ENCODE measurements at regions not wholly inside any gene's neighbourhood (a gene's known extent, or its start where the extent isn't known, plus 50 kb on each side); places are given as distances from the start of the nearest gene placed in this dataset.
"Not testable (repeated sequence)": the region's sequence is repeated elsewhere in the genome, so short reads cannot be mapped to it uniquely, and the experiment has no call there.

DNA sequence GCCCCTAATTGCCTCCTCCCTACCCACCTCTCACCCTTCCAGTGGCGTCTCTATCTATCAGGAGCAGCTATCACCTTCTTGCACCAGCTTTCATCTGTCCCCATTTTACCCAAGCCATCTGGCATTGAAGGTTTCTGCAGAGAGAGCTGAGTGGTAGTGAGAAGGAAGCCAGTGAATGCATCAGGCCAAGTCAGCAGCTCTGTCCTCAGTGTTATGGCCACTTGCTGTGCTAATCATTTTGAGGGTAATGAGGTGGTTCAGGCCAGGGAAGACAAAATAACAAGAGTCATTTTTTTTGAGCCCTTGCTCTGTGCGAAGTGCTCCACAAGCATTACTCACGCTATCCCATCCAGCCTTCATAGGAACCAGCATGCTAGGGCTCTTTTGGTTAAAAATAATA is 164.7 kb downstream of the SUDS3 start:
- no peak for DNase-seq

DNA sequence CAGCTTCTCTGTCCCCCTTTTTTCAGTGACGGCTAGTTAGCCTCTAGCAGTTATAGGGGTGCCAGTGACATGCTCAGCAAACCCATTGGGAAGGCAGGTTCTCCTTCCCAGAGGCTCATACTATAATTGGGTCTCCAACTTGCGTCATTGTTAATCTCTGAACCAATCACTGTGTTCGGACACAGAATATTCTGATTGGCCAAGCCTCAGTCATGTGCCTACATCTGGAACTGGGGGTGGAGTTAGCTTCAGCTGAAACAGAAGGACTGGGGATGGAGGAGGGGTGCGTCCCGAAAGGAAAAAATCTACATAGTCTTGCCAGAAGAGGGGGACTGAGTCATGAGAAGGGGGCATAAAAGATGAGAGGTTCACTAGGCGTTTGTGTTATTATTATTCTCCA is 165.6 kb downstream of the SUDS3 start:
- DNase-seq: no peak

DNA sequence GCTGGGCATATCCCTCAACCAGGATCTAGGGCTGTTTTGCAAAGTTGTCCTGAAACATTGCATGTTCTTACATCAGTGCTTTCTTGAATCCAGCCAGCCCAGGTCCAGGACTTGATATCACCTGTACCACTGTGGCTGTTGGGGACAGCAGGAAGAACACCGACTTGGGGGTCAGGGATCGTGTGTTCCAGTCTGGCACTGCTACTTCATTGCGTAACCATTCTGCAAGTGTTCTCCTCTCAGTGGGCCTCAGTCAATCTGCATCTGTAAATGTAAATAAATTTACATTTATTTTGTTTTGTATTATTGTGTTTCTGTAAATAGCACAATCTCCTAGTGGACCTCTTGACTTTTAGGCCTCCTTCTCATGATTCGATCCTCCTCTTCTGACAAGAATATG is 167.3 kb downstream of the SUDS3 start:
- no peak for DNase-seq

DNA sequence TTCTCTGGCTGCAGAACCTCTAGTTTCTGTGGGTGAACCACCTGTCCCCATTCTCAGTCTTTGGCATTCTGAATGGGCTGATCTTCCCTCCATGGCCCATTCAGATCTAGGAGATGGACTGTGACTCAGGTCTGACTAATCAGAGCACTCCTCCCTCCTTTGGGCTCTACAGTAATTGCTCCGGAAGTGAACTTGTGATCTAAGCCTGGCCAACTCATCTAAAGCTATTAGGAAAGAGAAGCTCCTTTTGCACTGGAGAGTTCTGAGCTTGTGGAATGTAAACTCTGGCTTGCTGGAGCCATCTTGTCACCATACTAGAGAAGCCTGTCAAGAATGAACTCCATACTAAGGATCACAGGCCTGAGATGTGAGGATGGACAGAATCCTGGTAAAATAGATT is 168.2 kb downstream of the SUDS3 start:
- no peak for DNase-seq

DNA sequence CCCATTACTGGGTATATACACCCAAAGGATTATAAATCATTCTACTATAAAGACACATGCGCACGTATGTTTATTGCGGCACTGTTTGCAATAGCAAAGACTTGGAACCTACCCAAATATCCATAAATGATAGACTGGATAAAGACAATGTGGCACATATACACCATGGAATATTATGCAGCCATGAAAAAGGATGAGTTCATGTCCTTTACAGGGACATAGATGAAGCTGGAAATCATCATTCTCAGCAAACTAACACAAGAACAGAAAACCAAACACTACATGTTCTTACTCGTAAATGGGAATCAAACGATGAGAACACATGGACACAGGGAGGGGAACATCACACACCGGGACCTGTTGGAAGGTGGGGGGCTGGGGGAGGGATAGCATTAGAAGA is 171.3 kb downstream of the SUDS3 start:
- not testable (repeated sequence) for DNase-seq

DNA sequence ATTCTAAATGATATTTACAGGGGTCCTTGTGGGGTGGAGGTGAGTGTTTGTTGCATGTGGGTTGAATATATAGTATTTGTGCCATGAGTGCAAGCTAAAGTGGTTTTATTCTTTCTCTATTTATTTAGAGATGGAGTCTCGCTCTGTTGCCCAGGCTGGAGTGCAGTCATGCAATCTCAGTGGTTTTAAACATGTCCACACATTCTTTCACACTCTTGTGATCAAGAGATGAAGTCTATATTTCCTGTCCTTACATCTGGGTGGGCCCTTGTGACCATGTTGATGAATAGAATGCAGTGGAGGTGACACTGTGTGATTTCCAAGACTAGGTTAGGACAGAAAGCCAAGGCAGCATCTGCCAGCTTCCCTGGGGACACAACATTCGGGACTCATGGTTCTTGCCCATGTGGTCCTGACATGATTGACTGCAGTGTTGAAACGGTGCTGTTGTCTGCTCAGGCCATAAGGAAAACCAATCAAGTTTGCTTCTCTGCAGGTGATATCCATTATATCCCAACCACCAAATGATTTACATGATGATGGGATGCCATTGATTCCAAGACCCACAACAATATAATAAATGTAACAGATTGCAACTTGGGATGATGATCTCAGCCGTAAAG is 172.6 kb downstream of the SUDS3 start:
- DNase-seq: no peak

DNA sequence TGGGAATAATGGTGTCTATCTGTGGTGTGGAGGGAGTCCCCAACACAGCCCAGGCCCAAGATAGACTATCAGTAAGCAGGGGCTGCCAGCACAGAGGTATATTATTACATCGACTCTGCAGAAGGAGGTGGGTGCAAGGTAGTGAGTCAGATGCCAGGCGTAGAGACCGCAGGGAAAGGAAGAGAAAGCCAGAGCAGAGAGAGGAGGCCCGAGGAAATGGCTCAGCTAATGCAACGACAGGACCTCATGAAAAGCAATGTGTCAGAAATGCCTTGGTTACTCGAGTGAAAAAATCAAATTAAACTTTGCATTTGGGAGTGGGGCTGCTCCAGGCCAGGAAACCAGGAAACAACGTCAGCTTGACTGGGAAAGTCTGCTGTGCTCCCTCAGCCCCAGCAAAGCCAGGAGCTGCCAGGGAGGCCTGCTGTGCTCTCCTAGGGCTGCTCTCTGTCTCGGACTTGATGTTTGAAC is 173.2 kb downstream of the SUDS3 start:
- DNase-seq: no peak

DNA sequence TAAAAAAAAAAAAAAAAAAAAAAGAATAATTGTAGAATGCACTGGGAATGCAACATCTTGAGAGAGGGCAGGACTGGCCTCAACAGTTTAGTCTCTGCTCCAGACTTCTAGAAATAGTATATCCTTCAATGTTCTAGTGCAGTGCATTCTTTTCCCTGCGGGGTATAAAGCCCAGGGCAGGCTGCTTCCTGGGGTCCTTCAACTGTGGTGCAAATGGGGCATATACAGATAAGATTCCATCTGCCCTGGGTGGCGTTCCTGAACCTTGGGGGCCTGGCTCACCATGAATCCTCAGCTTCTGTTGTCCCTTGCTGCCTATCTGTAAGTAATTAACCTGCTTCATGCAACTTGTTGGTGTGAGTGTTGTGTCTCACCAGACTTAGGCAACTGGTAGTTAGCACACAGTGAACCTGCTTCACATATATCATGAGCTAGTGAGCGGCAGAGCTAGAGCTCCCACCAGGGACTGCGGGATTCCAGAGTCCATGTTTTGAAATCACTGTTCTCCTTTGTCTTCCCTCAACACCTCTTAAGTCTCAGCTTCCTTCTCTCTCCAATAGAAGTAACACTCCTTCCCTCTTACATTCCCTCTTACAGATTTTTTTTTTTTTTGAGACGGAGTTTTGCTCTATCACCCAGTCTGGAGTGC is 177.6 kb downstream of the SUDS3 start:
- DNase-seq: no peak

DNA sequence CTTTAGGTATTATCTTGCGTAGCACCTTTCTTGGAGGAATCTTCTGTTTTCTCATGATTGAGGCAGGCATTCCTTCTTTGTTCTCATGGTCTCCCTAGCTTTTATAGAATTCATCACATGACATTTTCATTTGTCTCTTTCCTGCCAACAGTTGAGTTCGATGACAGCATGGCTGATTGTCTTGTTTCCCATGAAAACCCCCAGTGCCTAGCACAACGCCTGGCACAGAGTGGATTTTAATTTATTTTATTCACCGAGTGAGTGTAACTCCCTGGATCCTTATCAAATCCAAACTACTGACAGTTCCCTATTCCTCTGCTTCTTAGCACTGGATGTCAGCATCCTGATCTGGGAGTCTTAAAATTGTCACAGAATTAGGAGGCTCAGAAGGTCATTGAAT is 182.6 kb downstream of the SUDS3 start:
- no peak for DNase-seq

DNA sequence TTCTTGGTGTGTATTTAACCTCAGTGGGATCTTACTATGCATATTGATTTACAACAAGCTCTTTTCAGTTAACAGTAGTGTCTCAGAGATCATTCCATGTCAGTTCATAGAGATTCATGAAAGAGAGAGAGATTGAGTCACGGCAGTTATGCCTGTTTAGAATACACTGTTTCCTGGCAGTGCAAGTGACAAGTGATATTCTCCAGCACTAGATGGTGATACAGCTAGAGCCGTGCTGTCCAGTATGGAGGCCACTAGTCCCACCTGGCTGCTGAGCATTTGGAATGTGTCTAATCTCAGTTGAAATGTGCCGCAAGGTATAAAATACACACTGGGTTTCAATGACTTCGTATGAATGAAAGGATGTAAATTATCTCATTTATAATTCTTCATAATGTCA is 184.4 kb downstream of the SUDS3 start:
- no peak for DNase-seq

DNA sequence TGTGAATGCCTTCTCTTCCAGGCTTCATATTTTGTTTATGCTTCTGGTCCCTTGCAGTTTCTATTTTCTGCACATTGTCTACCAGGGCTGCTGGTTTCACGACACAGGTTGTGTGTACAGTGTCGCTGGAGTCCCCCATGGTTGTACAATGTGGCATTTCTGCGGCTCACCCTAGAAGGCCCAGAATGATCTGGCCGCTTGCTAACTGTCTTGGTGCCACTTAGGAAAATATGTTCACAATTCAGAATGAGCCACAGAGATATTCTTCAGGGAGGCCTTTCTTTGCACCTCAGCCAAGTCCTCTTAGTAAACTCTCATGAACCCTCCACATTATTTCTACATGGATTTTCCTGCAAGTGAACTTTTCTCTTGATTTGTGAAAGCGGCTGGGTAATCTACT is 195.4 kb downstream of the SUDS3 start:
- no peak for DNase-seq

DNA sequence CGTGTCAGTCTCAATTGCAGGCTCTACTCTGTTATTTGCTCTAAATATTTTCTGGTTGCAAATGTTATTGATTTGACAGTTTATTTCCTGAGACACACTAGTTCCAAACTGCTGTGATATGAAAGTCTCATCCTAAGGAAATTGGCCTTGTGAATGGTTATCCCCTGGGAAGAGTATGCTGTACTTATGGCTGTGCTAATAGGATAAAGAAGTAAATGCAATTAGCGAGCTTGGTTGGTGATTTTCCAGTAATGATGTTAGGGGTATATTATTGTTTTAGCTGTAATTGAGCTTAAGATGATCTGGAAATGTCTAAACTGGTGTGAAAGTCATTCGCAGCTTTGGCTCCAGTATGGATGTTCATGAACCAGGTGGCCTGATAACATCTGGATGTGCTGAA is 197.9 kb downstream of the SUDS3 start:
- DNase-seq: no peak

DNA sequence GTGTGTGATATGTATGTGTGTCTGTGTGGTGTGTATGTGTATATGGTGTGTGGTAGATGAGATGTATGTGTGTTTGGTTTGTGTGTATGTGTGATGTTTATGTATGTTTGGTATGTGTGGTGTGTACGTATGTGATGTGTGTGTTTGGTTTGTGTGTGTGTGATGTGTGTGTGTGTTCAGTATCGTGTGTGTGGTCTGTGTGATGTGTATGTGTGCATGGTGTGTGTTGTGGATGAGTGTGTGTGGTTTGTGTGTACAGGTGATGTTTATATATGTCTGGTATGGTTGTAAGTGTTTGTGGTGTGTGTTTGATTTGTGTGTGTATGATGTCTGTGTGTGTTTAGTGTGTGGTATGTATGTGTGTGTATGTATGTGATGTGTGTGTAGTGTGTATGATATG is 199.4 kb downstream of the SUDS3 start:
- no peak for DNase-seq

DNA sequence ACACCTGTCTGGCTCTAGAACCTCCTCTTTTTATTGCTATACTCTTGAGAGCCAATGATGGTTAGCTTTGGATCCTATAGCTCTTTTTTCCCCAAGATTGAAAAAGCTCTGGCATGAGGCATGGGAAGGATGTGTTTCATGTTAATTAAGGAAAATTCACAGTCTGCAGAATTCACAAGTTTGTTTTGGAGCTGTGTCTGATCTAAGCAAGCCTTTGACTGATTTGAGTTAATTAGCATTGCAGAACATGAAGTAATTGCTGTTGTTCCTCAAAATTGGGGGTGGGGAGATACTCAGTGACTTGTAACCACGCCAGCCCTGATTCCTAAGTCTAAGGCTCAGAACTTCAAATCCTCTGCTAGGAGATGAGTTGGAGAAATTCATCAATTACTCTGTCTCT is 205.0 kb downstream of the SUDS3 start:
- no peak for DNase-seq

DNA sequence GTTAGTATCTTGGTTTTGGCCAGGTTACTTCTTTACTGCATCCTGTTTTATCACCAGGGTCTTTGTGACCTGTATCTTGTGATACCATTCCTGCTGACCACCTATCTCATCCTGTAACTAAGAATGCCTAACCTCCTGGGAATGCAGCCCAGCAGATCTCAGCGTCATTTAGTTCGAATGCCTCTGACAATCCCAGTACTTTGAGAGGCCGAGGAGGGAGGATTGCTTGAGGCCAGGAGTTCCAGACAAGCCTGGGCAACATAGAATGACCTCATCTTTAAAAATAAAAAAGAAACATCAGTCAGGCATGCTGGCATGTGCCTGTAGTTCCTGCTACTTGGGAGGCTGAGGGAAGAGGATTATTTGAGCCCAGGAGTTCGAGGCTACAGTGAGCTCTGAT is 206.5 kb downstream of the SUDS3 start:
- DNase-seq: no peak

DNA sequence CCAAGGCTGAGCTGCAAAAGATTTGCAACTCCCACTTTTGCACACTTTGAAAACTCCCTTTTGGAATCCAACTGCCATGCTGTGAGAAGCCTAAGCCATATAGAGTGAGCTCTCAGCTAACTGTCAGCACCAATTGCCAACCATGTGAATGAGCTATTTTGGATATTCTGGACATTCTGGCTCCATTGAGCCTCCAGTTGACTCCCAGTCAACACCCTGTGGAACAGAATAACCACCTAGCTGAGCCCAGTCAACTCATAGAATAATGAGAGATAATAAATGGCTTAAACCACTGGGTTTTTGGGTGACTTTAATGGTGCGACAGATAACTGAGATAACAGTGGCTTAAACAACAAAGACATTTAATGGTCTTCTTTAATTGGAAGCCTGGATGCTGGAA is 210.1 kb downstream of the SUDS3 start:
- DNase-seq: no peak

DNA sequence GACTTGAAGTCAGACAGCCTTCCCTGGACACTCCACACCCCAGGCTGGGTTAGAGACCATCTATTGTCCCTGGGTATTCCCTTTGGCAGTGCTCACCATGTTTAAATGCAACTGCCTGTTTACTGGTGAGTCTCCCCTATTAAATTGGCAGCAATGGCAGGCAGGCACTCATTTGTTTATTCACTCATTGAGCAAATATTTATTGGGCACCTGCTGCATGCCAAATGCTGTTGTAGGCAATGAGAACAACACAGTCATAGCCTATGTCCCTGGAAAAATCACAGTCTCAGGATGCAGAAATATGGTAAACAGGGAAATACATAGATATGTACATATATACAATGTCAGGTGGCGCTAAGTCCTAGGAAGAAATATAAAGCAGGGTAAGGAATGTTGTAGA is 212.8 kb downstream of the SUDS3 start:
- DNase-seq: no peak

DNA sequence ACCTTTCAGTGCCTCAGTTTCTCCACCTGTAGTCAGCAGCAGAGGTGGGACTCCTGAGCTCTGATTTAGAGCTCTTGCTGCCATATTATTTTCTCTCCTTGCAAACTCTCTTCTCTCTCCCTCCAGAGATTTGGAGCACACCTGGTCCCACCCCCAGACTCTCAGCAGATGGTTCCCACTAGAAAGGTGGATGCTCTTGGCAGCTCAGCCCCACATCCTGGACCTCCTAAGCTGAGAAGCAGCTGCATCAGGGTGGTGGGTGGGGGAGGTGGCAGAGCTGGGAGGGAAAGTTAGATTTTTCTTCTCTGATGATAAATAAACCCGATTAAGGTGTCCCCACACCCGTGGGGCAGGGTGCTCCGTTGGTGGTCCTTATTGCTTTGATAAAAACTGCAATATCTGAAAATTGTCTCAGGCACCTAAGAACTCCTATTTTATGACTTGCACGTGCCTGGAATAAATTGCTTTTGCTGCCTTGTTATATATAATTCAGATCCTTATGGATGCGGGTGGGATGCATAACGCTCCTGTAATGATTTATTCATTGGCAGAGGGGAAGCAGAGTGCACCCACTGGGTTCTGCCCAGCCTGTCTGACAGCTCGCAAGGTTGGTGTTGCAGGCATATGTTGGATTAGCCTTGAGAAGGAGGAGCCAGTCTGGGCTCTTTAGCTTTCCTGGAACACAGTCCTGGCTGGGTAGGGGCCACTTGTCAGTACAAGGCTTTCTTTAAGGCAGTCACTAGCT is 214.2 kb downstream of the SUDS3 start:
- DNase-seq: no peak

DNA sequence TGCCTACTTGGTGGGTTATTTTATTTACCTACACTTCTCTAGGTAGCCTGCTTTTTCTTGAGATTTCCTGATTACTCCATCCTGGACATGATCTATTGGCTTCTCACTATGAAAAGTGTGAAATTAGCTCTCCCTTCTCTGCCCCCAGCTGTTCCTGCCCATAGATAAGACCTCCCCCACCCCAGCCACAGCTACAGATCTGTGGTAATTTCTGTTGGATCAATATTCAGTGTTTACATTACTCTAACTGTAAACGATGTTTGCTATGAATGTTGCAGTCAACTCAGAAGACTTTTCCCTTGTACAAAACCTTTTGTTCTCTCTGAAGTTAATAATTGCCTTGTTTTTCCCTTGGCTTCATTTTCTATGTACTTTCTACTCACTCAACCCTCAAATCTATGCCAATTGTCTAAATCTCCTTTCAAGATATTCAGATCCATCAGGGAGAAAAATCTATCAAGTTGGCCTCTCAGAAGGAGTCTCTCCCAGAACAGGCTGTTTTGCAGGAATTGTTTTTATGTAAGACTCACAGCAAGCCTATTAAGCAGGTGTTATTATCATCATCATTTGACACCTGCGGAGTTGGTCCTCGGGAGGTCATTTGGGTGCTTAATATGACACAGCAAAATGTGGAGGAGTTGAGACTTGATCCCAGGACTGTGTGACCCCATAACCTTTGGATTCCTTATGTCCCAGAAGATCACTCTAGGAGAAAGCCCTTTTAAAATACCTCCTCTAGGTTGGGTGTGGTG is 227.4 kb downstream of the SUDS3 start:
- no peak for DNase-seq

DNA sequence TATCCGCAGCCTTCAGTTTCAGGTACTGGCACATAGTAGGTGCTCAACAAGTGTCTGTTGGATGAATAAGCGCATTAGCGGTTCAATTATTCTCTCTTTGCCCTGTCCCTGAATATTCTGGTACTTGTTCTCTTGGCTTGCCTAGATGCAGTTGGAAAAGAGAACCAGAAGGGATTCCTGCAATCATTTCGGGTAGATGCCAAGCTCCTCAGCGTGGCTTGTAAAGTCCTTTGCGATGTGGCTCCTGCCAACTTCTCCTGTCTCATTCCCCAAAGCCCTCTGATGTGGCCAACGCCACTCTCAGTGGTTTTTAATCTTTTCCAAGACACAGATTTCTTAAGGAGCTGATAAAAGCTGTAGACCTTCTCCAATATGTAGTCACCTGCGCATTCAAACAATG is 230.3 kb downstream of the SUDS3 start:
- DNase-seq: no peak

DNA sequence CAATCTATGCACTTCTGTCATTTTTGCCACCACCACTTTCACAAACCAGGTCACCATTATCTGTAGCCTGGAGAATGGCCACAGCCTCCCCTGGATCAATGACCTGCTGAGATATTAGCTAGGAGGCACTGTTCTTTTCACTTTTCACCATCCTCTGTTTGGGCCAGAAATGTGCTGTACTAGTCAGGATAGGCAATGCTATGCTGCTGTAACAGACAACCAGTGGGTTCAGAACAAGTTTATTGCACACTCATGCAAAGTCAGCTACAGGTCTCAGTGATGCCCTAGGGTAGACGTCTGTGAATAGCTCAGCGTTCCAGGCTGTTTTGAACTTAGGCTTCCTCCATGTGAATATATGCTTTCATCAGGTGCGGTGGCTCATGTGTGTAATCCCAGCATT is 231.5 kb downstream of the SUDS3 start:
- no peak for DNase-seq

DNA sequence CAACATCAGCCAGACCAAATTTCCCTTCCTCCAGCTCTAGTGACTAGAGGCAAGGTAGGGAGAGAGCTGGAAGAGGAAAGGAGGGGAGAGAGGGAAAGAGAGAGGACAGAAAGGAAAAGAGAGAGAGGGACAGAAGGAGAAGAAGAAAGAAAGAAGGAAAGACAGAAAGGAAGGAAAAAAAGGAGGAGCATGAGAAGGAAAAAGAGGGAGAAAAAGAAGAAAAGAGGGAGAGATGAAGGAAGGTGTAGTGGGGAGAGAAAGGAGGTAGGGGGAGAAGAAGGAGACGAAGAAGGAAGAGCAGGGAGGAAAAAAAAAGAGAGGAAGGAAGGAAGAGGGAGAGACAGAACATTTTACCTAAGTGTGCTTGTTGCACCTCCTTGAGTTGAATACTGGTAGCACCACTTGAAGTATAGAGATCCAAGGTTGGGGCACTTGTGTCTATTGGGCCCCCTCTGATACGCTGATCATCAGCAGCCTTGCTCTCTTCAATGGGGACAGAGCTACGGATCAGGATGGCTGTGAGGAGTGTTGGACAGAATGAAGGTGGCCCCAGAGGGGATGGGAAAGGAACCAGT is 232.5 kb downstream of the SUDS3 start:
- no peak for DNase-seq

DNA sequence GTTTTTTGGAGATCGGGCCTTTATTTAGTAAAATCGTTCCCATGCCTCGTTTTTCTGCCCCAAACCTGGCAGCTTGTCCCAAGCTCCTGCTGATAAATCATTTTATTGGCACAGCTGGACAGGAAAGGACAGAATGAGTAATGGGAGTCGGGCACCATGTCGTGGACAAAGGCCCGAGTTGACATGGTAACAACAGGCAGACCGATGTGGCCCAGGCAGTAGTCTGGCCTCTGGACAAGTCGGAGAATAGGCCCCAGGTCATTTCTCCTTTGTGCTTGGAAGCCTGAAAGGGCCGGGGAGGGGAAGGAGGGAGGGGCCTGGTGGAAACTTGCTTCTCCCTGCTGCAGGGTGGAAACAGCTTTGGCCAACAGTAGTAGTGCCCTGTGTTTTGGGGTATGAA is 234.9 kb downstream of the SUDS3 start:
- no peak for DNase-seq
